ENCODE measurements at regions not wholly inside any gene's neighbourhood (a gene's known extent, or its start where the extent isn't known, plus 50 kb on each side); places are given as distances from the start of the nearest gene placed in this dataset.

DNA sequence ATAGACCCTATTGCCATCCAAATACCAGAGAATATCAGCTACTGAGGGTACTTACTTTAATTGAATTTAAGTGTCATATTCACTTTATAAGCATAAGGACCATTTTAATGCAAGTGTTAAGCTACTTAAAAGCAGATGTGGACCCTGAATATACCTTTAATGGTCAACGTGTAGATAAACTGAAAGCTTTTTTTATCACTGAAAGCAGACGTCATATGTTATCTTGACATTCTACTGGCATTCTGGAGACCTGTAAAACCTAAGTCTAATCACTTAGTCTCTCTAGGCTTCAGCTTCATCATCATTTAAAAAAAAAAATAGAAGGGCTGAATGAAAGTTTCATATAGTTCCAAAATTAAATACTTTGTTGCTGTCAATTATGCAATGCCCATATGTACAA, 116.5 kb downstream of the ELAPOR2 start:
- TF ChIP-seq, protein P1, sequence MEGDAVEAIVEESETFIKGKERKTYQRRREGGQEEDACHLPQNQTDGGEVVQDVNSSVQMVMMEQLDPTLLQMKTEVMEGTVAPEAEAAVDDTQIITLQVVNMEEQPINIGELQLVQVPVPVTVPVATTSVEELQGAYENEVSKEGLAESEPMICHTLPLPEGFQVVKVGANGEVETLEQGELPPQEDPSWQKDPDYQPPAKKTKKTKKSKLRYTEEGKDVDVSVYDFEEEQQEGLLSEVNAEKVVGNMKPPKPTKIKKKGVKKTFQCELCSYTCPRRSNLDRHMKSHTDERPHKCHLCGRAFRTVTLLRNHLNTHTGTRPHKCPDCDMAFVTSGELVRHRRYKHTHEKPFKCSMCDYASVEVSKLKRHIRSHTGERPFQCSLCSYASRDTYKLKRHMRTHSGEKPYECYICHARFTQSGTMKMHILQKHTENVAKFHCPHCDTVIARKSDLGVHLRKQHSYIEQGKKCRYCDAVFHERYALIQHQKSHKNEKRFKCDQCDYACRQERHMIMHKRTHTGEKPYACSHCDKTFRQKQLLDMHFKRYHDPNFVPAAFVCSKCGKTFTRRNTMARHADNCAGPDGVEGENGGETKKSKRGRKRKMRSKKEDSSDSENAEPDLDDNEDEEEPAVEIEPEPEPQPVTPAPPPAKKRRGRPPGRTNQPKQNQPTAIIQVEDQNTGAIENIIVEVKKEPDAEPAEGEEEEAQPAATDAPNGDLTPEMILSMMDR (IDR thresholded peaks at IDR 0.05 in 8 of 11, conservative IDR thresholded peaks at IDR 0.05 in 3 of 11): no peak
- TF ChIP-seq POLR2AphosphoS5 (IDR thresholded peaks at IDR 0.05) (no peak), POLR2A (IDR thresholded peaks at IDR 0.05) (no peak)

Measured in spleen (tissue), 7 donors.